ENCODE measurements at regions not wholly inside any gene's neighbourhood (a gene's known extent, or its start where the extent isn't known, plus 50 kb on each side); places are given as distances from the start of the nearest gene placed in this dataset.
"Not testable (repeated sequence)": the region's sequence is repeated elsewhere in the genome, so short reads cannot be mapped to it uniquely, and the experiment has no call there.

DNA sequence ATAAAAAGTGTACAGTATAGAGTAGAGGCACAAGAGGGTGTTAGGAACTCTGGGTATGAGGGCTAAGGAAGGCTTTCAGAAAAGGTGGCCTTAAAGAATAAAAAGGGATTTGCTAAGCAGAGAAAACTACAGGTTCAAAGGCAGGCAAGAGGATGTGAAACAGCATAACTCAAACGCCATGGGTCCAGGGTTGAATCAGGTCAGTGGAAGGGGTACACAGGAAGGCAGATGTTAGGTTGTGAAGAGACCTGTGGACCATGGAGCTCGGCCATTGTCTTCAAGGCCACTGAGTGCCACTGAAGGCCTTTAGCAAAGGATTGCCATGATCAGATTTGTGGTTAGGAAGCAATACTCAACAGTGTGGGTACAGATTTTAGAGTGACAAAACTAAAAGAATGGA lies 108.2 kb upstream of the FAM98A start:
- FAIRE-seq = no peak

DNA sequence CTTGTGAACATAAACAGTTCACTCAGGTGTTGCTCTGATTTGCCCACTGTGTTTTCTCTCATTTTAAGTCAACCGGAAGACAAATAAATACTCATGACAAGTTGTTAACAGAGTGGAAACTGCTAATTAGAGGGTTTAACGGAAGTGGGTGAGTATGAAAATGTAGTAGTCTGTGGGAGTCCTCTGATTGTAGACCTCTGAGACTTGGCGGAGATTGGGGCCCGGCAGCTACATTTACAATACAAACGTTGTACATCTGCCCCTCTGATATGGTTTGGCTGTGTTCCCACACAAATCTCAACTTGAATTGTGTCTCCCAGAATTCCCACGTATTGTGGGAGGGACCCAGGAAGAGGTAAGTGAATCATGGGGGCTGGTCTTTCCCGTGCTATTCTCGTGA lies 107.3 kb upstream of the FAM98A start:
- FAIRE-seq (no peak), DNase-seq (ENCODE audit: insufficient read length, low spot score) (no peak)

More for the DNA sequence above, 108.2 kb upstream of the FAM98A start:
- DNase-seq (ENCODE audit: insufficient read length, low spot score) = no peak

DNA sequence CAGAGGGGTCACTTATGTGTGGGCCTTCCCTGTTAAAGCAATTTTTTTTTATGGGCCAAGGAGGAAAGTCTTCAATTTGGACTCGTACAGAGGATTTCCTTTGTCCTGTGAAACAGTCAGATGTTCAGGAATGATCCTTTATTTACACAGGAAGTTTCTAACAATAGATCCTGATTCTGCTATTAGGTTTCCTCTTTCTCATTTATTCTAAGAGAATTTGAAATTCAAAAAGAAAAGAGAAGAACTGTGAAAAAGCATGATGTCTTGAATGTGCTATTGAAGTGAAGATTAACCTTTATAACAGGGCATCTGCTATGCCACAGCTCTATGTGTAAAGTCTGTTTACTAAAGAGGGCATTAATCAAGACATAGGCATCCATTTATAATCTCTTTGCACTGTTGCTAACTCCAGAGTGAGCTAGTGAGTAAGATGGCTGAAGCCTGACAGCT lies 105.3 kb upstream of the FAM98A start:
- no peak for FAIRE-seq
- no peak for DNase-seq (ENCODE audit: insufficient read length, low spot score)

DNA sequence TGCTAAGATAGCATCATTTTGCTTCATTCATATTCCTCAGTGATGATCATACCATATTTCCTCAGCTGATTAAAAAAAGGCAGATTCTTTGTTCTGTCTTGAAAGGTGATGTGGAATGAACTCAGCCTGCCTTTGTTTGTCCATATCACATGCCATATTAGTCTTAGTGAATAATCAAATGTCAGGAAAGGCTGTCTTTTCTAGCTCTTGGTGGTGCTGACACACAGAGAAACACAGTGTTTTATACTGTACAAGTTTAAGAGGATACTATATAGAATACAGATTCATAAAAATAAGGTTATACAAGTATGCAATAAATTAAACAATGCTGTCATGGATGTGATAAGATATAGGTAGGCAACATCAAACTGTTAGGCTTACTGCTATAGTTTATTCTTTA lies 97.1 kb upstream of the FAM98A start:
- FAIRE-seq (no peak), DNase-seq (ENCODE audit: insufficient read length, low spot score) (no peak)

DNA sequence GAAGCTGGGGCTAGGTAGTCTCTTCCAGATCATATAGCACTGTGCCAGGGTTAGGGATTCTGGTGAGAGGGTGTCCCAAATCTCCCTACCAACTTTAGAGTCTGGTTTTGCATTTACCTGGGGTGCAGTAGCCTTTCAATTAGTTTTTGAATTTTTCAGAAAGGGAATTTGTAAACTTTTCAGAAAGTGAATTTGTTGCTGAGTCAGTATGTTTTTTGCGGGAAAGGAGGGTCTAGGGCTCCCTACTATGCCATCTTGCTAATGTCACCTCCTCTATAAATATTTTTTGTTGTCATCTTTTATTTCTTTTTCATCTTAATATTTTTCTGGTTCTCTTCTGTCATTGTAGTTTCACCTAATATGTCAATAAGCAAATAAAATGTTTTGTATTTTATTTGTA lies 95.8 kb upstream of the FAM98A start:
- DNase-seq (ENCODE audit: insufficient read length, low spot score) (no peak), FAIRE-seq (no peak)

DNA sequence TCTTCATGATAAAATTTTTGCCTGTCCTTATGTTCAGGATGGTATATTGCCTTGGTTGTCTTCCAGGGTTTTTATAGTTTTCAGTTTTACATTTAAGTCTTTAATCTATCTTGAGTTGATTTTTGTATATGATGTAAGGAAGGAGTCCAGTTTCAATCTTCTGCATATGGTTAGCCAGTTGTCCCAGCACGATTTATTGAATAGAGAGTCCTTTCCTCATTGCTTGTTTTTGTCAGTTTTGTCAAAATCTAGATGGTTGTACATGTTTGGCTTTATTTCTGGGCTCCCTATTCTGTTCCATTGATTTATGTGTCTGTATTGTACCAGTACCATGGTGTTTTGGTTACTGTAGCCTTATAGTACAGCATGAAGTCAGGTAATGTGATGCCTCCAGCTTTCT lies 91.6 kb upstream of the FAM98A start:
- FAIRE-seq; DNase-seq (ENCODE audit: insufficient read length, low spot score): not testable (repeated sequence)

DNA sequence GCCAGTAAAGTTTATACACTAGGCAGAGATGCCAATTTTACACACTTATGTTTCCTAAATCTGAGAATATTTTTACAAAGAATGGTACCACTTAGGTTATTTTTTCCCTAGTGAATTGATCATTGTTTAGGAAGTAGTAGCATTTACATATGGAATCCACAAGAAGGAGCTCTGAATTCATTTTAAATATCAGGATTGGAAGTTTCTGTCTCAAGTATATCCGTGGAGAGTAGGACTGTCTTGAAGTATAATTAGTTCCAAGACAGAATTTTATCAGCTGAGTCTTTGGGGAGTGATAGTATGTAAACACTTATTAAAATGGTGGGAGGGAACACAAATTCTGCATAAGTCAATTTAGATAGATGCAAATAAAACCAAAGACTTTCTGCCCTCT lies 82.3 kb upstream of the FAM98A start:
- no peak for FAIRE-seq
- DNase-seq (ENCODE audit: insufficient read length, low spot score) = no peak

DNA sequence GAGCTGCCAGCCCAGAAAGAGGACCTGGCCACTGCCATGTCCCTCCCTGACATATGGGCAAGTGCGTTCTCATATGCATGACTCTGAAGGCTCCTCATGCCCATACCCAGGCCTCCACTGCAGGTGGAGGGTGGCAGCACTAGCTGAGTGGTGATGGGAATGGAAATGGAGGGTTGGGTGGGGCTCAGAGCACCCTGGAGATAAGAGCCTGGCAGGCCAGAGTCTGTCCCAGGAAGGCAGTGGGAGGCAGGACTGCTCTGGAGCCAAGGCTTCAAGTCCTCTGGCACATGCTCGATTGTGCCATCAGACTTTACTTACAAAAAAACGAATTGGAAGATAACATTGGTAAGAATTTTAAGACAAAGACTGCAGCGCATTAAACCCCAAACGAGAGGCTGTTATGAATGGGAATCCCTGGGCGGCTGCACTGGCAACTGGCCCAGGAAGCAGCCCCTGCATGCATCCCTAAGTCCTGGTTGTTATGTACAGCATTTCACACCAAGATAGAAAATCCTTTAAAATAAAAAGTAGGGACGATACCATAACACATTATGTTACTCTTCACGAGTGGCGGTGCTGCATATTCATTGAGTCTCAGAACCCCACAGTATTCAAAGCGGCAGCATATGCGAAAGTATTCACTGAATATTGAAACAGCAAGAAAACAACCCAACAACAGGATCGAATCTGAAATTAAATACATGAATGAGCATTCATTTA lies 81.7 kb upstream of the FAM98A start:
- FAIRE-seq (no peak), DNase-seq (ENCODE audit: insufficient read length, low spot score) (no peak)

DNA sequence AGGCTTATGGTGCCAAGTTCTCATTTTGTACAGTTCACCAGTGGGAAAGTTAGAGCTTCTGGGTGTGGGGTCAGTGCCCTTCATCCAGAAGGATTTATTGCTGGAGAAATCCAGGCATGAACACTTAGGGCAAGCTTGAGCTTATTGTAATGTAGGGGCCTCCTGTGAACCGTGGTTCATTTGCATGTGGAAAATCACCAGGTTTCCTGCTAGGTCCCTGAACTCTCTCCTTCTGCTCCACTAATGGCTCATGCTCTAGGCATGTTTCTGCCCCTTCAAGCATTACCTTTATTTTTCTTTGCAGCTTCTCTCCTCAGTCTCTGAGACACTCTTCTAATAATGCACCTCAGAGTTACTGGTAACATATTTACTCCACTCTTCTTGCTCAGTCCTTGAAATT lies 79.3 kb upstream of the FAM98A start:
- no peak for DNase-seq (ENCODE audit: insufficient read length, low spot score)
- no peak for FAIRE-seq

DNA sequence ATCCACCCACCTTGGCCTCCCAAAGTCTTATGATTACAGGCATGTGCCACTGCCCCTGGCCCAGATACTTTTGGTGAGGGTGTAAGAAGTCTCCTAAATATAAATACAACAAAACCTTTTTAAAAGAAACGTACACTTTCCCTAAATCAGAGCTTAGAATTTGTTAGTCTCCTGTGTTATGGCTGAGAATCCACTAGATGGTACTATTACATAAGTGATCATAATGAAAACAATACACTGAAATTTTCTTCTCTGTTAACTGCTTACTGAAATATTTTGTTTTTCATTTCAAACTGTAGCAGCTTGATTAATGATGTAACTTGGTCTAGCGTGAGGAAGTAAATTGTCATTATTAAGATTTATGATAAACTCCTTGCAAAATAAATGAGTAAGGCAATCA lies 74.8 kb upstream of the FAM98A start:
- DNase-seq (ENCODE audit: insufficient read length, low spot score) (no peak), FAIRE-seq (no peak)

DNA sequence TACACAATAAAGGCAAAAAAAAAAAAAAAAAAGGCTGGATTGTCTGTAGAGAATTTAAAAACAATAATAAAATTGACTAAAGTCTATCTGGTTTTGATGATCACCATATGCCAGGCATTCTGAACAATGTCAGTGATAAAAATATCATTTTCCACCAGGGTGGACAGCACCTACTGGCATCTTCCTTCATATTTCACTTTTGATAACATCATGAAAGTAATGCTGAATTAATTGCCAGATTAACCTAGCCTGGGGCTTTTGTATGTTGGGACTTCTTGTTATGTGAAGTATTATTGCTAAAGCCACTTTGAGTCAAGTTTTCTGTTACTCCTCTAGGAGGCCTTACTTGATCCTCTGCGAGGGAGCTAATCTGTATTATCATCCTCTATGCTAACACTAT lies 73.8 kb upstream of the FAM98A start:
- DNase-seq (ENCODE audit: insufficient read length, low spot score) (no peak), FAIRE-seq (no peak)

DNA sequence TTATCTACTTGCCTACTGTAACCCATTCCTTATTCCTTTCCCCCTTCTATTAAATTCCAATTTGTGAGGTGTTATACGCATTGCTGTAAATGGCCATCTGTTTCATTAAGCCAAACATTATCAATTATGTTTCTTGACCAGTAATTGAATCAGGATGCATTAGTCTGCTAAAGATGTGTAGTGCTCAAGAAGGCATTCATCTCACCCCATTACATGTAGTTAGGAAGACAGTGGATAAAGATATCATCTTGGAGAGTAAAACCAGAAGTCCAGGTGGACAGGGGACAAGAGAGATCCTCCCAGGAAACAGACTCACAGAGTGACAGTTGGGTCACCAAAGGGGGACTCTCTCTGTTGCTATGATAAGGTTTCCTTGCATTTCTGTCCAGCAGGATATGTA lies 73.3 kb upstream of the FAM98A start:
- DNase-seq (ENCODE audit: insufficient read length, low spot score) (no peak), FAIRE-seq (no peak)

DNA sequence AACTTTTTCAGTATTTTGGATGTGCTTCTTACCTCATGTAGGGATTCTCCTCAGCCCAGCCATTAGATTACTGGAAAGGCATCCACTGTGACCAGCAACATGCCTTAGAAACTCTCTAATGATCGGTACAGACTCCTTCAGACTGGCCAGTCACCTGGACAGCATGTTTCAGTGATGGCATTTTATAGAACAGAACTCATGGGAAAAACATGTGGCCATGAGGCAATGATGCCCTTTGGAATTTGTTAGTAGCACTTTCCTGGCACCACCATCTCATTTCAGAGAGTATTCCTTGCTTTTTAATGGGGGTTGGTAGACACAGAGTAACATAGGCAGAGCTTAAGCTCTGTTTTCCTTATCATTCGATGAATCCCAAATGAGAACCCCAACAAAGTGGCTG lies 72.1 kb upstream of the FAM98A start:
- no peak for DNase-seq (ENCODE audit: insufficient read length, low spot score)
- no peak for FAIRE-seq

DNA sequence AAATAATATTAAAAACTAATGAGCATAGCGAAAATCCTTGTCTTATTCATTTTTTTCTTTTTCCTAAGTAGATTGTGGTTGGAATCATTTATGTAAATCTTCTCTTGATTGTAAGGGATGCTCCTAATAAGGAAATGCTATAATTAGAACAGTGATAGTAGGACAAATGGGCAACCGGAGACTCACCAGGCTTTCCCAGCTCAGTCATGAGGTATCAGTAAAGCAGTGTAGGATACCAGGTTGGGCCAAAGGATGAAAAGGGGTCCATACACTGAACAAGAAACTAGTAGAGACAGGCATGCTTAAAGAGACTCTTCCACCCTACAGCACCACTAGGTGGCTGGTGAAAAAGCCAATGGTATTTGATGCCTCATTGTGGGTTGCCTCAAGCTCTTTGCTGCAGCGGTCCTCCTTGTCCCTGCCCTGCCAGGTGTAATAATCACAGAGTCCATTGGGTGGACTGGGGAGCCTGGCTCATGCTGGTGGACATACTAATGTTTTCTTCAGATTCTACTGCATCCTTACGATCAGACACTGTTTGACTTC lies 71.4 kb upstream of the FAM98A start:
- FAIRE-seq (no peak), DNase-seq (ENCODE audit: insufficient read length, low spot score) (no peak)

DNA sequence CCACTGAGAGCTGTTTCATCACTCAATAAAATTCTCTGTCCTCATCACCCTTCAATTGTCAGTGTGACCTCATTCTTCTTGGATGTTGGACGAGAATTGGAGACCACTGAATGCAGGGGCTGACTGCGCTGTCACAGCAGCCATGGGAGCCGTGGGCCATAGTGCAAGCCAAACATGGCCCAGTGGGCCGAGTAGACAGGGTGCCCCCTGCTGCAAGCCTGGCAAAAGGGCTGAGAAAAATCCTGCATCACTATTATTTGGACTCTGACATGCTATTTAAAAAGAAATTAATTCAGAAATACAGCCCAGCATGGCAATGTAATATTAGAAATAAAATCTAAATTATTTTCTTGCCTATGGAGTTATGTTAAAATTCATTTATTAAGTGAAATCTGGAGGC lies 67.8 kb upstream of the FAM98A start:
- DNase-seq (ENCODE audit: insufficient read length, low spot score) (no peak), FAIRE-seq (no peak)

DNA sequence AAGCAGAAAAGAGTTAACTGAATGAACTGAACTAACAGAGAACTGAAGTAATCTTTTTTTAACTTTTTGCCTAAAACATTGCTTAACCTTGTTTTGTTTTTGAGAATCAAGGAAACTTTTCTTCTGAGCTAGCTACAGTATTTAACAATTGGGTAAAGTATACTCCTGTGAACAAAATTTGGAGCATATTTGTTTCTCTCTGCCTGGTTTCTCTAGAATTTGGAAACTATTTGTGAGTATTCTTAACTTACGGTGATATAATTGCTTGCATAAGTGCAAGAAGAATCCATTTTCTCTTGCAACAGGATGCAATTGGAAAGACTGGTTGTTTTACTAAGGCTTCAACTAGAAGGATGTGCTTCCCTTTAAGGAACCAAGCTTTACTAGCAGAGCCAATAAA lies 65.9 kb upstream of the FAM98A start:
- FAIRE-seq = no peak
- DNase-seq (ENCODE audit: insufficient read length, low spot score) = no peak

DNA sequence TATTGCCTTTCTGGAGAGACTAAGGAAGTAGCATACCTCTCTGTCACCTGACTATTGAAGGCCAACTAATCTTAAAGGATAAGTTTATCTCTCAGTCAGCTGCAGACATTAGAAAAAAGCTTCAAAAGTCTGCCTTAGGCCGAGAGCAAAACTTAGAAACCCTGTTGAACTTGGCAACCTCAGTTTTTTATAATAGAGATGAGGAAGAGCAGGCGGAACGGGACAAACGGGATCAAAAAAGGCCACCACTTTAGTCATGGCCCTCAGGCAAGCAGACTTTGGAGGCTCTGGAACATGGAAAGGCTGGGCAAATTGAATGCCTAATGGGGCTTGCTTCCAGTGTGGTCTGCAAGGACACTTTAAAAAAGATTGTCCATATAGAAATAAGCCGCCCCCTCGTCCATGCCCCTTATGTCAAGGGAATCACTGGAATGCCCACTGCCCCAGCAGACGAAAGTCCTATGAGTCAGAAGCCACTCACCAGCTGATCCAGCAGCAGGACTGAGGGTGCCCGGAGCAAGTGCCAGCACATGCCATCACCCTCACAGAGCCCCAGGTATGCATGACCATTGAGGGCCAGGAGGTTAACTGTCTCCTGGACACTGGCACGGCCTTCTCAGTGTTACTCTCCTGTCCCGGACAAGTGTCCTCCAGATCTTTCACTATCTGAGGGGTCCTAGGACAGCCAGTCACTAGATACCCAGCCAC lies 61.5 kb upstream of the FAM98A start:
- FAIRE-seq = no peak
- DNase-seq (ENCODE audit: insufficient read length, low spot score) = no peak

DNA sequence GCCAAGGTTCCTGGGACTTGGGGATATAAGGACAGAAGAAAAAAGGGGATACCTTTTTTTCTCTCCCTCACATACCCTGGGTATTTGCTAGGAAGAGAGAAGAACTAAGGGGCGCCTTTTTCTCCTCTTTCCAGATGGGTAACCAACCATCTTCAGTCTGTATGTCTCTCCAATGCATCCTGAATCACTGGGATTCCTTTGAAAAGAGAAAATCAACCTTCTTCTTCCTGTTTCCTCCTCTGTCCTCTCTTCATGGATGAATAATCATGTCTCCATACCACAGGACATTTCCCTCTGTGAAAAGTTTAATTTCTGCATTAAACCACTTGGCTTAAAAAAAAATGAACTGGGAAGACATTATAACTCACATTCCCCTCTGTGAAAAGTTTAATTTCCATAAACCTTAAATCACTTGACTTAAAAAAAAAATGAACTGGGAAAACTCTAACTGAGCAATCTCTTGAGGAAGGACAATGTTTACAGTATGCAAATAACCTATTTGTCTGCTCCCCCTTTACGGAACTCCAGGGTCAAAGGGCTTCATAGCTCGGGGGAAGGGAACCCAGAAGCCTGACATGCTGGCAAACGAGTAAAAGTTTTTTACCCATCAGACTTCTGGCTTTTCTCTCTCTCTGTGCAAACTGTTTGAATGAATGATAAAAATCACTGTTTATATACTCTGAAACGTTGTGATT lies 56.7 kb upstream of the FAM98A start:
- no peak for DNase-seq (ENCODE audit: insufficient read length, low spot score)
- no peak for FAIRE-seq

DNA sequence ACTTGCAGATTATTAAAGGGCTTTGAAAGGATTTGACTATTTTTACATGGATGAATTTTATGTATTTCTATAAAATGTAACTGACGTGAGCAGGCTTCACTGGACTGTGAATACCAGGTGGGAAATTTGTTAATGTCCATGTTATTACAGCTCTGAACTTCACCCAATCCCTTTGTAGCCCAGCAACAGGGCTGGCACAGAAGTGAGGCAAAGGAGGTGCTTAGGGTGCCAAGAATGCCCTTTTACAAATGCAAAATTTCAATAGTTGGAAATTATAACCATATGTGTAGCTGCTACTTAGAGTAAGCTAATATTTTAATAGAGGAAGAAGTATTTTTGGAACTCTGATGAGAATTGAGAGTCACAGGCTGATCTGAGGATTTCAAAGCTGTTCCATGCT lies 53.7 kb upstream of the FAM98A start:
- no peak for DNase-seq (ENCODE audit: insufficient read length, low spot score)
- FAIRE-seq = no peak

DNA sequence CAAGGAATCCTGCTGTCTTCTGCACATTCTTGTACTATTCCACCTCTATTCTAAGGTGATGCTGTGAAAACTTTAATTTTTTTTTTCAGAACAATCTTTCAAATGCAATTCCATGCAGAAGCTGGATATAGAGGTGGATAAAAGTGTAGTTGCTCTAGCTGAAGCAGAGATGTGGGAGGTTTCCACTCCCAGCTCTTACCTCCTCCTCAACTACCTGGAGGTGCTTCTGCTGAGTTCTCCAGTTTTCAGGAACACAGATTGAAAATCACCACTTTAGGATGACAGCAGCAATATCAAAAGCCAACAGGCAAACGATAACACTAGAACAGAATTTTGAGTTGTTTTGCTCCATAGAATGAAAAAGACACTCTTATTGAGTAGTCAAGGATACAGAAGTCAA lies 51.1 kb upstream of the FAM98A start:
- DNase-seq (ENCODE audit: insufficient read length, low spot score) = no peak
- no peak for FAIRE-seq
